ENCODE measurements at regions not wholly inside any gene's neighbourhood (a gene's known extent, or its start where the extent isn't known, plus 50 kb on each side); places are given as distances from the start of the nearest gene placed in this dataset.

DNA sequence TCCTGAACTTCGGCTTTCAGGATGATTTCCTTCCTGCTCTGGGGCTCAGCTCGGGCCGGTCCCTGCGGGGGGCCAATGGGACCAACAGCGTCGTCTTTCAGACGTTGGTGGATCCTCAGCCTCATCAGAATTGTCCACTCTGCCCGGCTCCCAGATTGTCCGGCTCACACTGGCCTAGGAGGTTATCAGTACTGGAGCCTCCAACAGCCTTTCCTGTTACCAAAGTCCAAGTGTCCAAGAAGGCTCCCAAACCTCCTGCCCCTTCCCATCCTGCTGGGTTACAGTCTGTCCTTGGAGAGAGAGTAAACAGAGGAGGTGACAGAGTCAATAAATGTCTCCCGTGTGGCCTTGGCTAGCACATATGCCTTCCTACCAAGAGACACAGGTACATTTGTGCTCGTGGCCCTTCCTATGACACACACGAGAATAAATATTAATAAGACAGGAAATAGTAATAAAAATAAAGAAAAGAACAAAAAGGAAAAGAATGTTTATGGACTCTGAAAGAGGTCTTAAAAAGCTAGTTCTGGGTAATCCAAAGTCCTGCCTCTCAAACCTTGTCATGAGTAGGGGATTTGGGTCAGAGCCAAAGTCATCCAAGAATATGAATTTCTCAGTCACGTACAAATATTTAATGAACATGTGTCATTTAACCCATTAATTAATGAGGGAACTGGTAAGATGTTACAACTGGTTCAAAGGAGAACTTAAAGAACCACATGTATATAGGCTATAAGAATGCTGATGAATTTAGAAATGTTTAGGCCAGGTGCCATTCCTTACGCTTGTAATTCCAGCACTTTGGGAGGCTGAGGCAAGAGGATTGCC, 80.8 kb upstream of the SLC2A1 start:
- Histone ChIP-seq H3K4ac (ENCODE audit: low read depth, low read length) (no peak overlapping the region), H4K8ac (ENCODE audit: low read depth, low read length) (no peak overlapping the region), H3K56ac (ENCODE audit: low read length) (no peak overlapping the region), H4K5ac (ENCODE audit: low read length) (no peak overlapping the region), H2BK120ac (ENCODE audit: low read depth, low read length) (no peak overlapping the region), H2AK5ac (ENCODE audit: low read length) (no peak overlapping the region), H3K36me3 (ENCODE audit: control insufficient read depth, insufficient read depth, low read length) (no peaks in the 10 kb centered on the region), H3K27ac (ENCODE audit: low read depth, low read length) (no peak overlapping the region), H3K4me1 (ENCODE audit: control insufficient read depth, low read depth, low read length) (peaks cover 2% of the 10 kb centered on the region), H2BK5ac (ENCODE audit: low read length) (no peak overlapping the region), H3K9ac (ENCODE audit: low read length) (no peak overlapping the region), H3K18ac (ENCODE audit: low read length) (no peak overlapping the region), H3K4me2 (ENCODE audit: low read length) (no peak overlapping the region), H3K23ac (ENCODE audit: low read length) (no peak overlapping the region), H3K27me3 (ENCODE audit: insufficient read depth, low read length, poor library complexity) (no peaks in the 10 kb centered on the region), H3K79me2 (ENCODE audit: control insufficient read depth, insufficient read depth, low read length) (no peaks in the 10 kb centered on the region), H2BK15ac (replicated peaks; ENCODE audit: low read depth) (no peak overlapping the region), H3K79me1 (ENCODE audit: low read length) (no peaks in the 10 kb centered on the region), H3K4me3 (ENCODE audit: low read length) (no peak overlapping the region)
- no CpG with 5 or more reads among the region's 14 CpGs for WGBS (ENCODE audit: extremely low coverage, insufficient coverage, low lambda C conversion rate)
- DNase-seq: no peak

DNA sequence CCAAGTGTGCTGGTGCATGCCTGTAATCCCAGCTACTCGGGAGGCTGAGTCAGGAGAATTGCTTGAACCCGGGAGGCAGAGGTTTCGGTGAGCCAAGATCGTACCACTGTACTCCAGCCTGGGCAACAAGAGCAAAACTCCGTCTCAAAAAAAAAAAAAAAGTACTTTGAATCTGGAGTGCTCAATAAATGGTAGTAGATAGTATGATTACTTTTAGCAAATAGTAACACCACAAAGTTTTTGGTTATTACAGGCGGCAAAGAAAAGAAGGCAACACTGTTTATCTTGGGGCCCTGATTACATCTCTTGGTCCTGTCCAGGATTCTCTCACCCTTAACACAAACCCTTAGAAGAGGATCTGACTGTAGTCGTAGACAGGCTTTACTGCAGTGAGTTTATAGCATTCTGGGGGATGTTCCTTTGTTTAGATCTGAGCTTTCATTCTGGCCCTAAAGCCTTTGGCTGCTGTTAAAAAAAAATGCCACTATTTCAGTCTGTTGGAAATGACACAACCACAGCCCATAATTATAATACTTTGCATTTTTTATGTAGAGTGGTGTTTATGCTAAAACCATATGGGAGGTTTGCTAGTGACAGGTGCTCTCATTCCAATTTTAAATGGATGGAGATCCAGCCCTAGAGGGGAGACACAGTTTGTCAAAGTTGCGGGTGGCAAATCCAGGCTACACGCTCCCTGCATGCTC, 79.7 kb upstream of the SLC2A1 start:
- Histone ChIP-seq H3K56ac (ENCODE audit: low read length) (no peak overlapping the region), H3K27me3 (ENCODE audit: insufficient read depth, low read length, poor library complexity) (no peaks in the 10 kb centered on the region), H3K4me1 (ENCODE audit: control insufficient read depth, low read depth, low read length) (peaks cover 4% of the 10 kb centered on the region), H3K9ac (ENCODE audit: low read length) (no peak overlapping the region), H2BK15ac (replicated peaks; ENCODE audit: low read depth) (no peak overlapping the region), H3K36me3 (ENCODE audit: control insufficient read depth, insufficient read depth, low read length) (no peaks in the 10 kb centered on the region), H3K27ac (ENCODE audit: low read depth, low read length) (no peak overlapping the region), H2BK5ac (ENCODE audit: low read length) (no peak overlapping the region), H4K8ac (ENCODE audit: low read depth, low read length) (no peak overlapping the region), H3K4me2 (ENCODE audit: low read length) (no peak overlapping the region), H4K5ac (ENCODE audit: low read length) (no peak overlapping the region), H3K23ac (ENCODE audit: low read length) (no peak overlapping the region), H3K4ac (ENCODE audit: low read depth, low read length) (no peak overlapping the region), H3K79me2 (ENCODE audit: control insufficient read depth, insufficient read depth, low read length) (no peaks in the 10 kb centered on the region), H3K79me1 (ENCODE audit: low read length) (no peaks in the 10 kb centered on the region), H3K18ac (ENCODE audit: low read length) (no peak overlapping the region), H3K4me3 (ENCODE audit: low read length) (no peak overlapping the region), H2BK120ac (ENCODE audit: low read depth, low read length) (no peak overlapping the region), H2AK5ac (ENCODE audit: low read length) (no peak overlapping the region)
- WGBS (ENCODE audit: extremely low coverage, insufficient coverage, low lambda C conversion rate): no CpG with 5 or more reads among the region's 9 CpGs
- DNase-seq: no peak

DNA sequence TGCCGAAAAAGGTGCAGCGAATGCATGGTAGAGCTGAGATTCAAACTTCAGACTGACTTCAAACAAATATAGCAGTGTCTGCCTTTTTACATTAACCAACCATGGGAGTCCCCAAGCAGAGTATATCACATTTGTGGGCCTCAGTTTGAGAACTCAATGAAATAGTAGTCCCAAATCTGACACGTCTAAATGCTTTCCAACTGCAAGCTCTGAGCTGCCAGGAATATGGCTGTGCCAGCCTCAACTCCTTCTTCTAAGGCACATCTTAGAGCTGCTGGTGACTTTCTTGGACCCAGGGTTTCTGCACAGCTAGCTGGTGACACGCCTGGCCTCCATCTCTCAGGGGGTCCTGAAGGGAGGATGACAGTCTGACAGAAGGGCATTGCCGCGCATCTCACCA, 78.8 kb upstream of the SLC2A1 start:
- no peak overlapping the region for H3K4me2 ChIP-seq (ENCODE audit: low read length)
- H2BK15ac ChIP-seq (replicated peaks; ENCODE audit: low read depth): no peak overlapping the region
- no peaks in the 10 kb centered on the region for H3K79me1 ChIP-seq (ENCODE audit: low read length)
- no peaks in the 10 kb centered on the region for H3K36me3 ChIP-seq (ENCODE audit: control insufficient read depth, insufficient read depth, low read length)
- H2BK120ac ChIP-seq (ENCODE audit: low read depth, low read length): no peak overlapping the region
- H3K18ac ChIP-seq (ENCODE audit: low read length): no peak overlapping the region
- no CpG with 5 or more reads among the region's 6 CpGs for WGBS (ENCODE audit: extremely low coverage, insufficient coverage, low lambda C conversion rate)
- H3K56ac ChIP-seq (ENCODE audit: low read length): no peak overlapping the region
- no peak for DNase-seq
- H3K79me2 ChIP-seq (ENCODE audit: control insufficient read depth, insufficient read depth, low read length): no peaks in the 10 kb centered on the region
- no peak overlapping the region for H3K9ac ChIP-seq (ENCODE audit: low read length)
- no peak overlapping the region for H4K8ac ChIP-seq (ENCODE audit: low read depth, low read length)
- H4K5ac ChIP-seq (ENCODE audit: low read length): no peak overlapping the region
- H3K27ac ChIP-seq (ENCODE audit: low read depth, low read length): no peak overlapping the region
- no peak overlapping the region for H3K4me3 ChIP-seq (ENCODE audit: low read length)
- no peak overlapping the region for H3K4ac ChIP-seq (ENCODE audit: low read depth, low read length)
- no peak overlapping the region for H2AK5ac ChIP-seq (ENCODE audit: low read length)
- H3K4me1 ChIP-seq (ENCODE audit: control insufficient read depth, low read depth, low read length): peaks cover 4% of the 10 kb centered on the region
- H3K27me3 ChIP-seq (ENCODE audit: insufficient read depth, low read length, poor library complexity): no peaks in the 10 kb centered on the region
- H3K23ac ChIP-seq (ENCODE audit: low read length): no peak overlapping the region
- H2BK5ac ChIP-seq (ENCODE audit: low read length): no peak overlapping the region

DNA sequence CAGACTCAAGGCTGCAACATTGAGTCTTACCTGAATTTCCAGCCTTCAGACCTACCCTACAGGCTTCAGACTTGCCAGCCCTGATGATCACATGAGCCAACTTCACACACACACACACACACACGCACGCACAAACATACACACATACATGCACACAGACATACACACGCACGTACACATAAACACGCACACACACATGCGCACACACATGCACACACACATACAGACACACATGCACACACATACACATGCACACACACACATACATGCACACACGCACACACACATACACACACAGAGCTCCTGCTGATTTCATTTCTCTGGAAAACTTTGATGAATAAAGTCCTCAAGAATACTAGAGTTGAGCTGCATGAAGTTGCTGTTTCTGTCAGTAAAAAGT, 78.3 kb upstream of the SLC2A1 start:
- H3K4me3 ChIP-seq (ENCODE audit: low read length): no peak overlapping the region
- H2BK120ac ChIP-seq (ENCODE audit: low read depth, low read length): no peak overlapping the region
- no peak overlapping the region for H2BK5ac ChIP-seq (ENCODE audit: low read length)
- no peak for DNase-seq
- no peak overlapping the region for H4K8ac ChIP-seq (ENCODE audit: low read depth, low read length)
- no peak overlapping the region for H3K23ac ChIP-seq (ENCODE audit: low read length)
- no peak overlapping the region for H2AK5ac ChIP-seq (ENCODE audit: low read length)
- WGBS (ENCODE audit: extremely low coverage, insufficient coverage, low lambda C conversion rate): no CpG with 5 or more reads among the region's 7 CpGs
- no peak overlapping the region for H3K4me2 ChIP-seq (ENCODE audit: low read length)
- no peak overlapping the region for H2BK15ac ChIP-seq (replicated peaks; ENCODE audit: low read depth)
- H4K5ac ChIP-seq (ENCODE audit: low read length): no peak overlapping the region
- peaks cover 4% of the 10 kb centered on the region for H3K4me1 ChIP-seq (ENCODE audit: control insufficient read depth, low read depth, low read length)
- no peak overlapping the region for H3K18ac ChIP-seq (ENCODE audit: low read length)
- H3K79me2 ChIP-seq (ENCODE audit: control insufficient read depth, insufficient read depth, low read length): no peaks in the 10 kb centered on the region
- H3K36me3 ChIP-seq (ENCODE audit: control insufficient read depth, insufficient read depth, low read length): no peaks in the 10 kb centered on the region
- no peak overlapping the region for H3K27ac ChIP-seq (ENCODE audit: low read depth, low read length)
- no peaks in the 10 kb centered on the region for H3K79me1 ChIP-seq (ENCODE audit: low read length)
- no peaks in the 10 kb centered on the region for H3K27me3 ChIP-seq (ENCODE audit: insufficient read depth, low read length, poor library complexity)
- H3K56ac ChIP-seq (ENCODE audit: low read length): no peak overlapping the region
- H3K4ac ChIP-seq (ENCODE audit: low read depth, low read length): no peak overlapping the region
- no peak overlapping the region for H3K9ac ChIP-seq (ENCODE audit: low read length)

DNA sequence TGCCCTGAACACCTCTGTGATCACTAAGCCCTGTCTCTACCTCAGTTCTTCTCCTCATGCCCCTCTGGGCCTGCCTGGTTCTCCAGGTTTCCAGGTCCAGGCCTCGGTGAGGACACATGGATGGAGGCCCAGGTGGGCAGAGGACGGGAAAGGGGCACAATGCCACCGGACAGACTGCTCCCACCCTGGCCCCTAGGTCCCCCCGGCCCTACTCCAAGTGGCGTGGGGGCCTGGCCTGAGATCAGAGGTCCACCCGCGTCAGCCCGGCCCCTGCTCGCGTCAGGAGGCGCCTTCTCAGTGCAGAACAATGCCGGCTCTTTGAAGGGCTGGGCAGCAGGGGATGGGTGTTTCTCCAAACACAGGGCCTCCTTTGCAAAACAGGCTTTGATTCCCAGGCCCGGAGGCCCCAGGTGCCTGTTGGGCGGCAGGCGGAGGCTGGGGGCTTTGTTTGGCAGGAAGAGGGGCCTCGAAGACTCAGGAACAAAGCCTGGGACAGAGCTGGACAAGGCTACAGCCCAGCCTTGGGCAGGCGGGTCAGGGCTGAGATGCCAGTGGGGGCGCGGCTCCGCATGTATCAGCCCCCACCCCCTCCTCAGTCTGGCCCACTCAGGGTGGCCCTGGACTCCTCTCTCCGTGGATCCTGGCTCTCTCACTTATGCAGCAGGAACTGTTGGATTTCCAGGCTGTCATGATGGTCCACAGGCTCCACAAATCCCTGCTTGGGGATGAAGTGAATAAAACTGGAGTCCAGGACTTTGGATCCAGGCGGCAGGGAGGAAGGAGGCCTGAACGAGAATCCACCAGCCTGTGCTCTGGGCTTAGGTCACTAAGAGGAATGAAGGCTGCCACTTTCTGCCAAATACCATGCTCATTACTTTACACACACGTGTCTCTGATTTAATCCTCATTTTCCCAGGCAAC, 77.4 kb upstream of the SLC2A1 start:
- Histone ChIP-seq H3K23ac (ENCODE audit: low read length) (no peak overlapping the region), H3K36me3 (ENCODE audit: control insufficient read depth, insufficient read depth, low read length) (no peaks in the 10 kb centered on the region), H3K27me3 (ENCODE audit: insufficient read depth, low read length, poor library complexity) (no peaks in the 10 kb centered on the region), H3K9ac (ENCODE audit: low read length) (no peak overlapping the region), H3K79me2 (ENCODE audit: control insufficient read depth, insufficient read depth, low read length) (no peaks in the 10 kb centered on the region), H3K4ac (ENCODE audit: low read depth, low read length) (no peak overlapping the region), H2BK120ac (ENCODE audit: low read depth, low read length) (no peak overlapping the region), H3K4me3 (ENCODE audit: low read length) (no peak overlapping the region), H3K4me2 (ENCODE audit: low read length) (no peak overlapping the region), H3K4me1 (ENCODE audit: control insufficient read depth, low read depth, low read length) (peaks cover 4% of the 10 kb centered on the region), H2BK5ac (ENCODE audit: low read length) (peak overlapping the region; percentile 28), H3K56ac (ENCODE audit: low read length) (no peak overlapping the region), H3K79me1 (ENCODE audit: low read length) (no peaks in the 10 kb centered on the region), H4K8ac (ENCODE audit: low read depth, low read length) (no peak overlapping the region), H4K5ac (ENCODE audit: low read length) (no peak overlapping the region), H3K27ac (ENCODE audit: low read depth, low read length) (no peak overlapping the region), H2AK5ac (ENCODE audit: low read length) (no peak overlapping the region), H2BK15ac (replicated peaks; ENCODE audit: low read depth) (no peak overlapping the region), H3K18ac (ENCODE audit: low read length) (no peak overlapping the region)
- no CpG with 5 or more reads among the region's 24 CpGs for WGBS (ENCODE audit: extremely low coverage, insufficient coverage, low lambda C conversion rate)
- DNase-seq: no peak
